Sigmoid colon (tissue), 4 donors: ENCODE measurements at regions not wholly inside any gene's neighbourhood (a gene's known extent, or its start where the extent isn't known, plus 50 kb on each side); places are given as distances from the start of the nearest gene placed in this dataset.

ENCODE experiments used
- CTCF ChIP-seq, 4 experiments: fragments of 450-650 bp in 3 of 4; fragments of 200-600 bp in 1 of 4; IDR thresholded peaks; one replicate each; pipeline ENCODE4 v1.5.1; 2016 to 2019; ENCODE audit warnings: antibody characterized with exemption in 4 of 4, mild to moderate bottlenecking in 3 of 4, moderate library complexity in 2 of 4
- EP300 ChIP-seq, 4 donors: sonication (generic); formaldehyde crosslinking; IDR thresholded peaks; one replicate each; pipeline ENCODE4 v1.6.1; 2017; ENCODE audit warnings: antibody characterized with exemption in 4 of 4
- POLR2A ChIP-seq, 2 donors: fragments of 450-650 bp; IDR thresholded peaks; one replicate each; pipeline ENCODE4 v1.6.1; 2016; ENCODE audit warnings: antibody characterized with exemption in 2 of 2, mild to moderate bottlenecking in 2 of 2, moderate library complexity in 2 of 2
- POLR2AphosphoS5 ChIP-seq, 4 donors: sonication (generic); formaldehyde crosslinking; IDR thresholded peaks; one replicate each; pipeline ENCODE4 v1.6.1; 2017; ENCODE audit warnings: antibody characterized with exemption in 4 of 4

- TF ChIP-seq POLR2A (IDR thresholded peaks at IDR 0.05) (no peak), CTCF (IDR thresholded peaks at IDR 0.05) (no peak), POLR2AphosphoS5 (IDR thresholded peaks at IDR 0.05) (no peak), EP300 (IDR thresholded peaks at IDR 0.05) (no peak)
Observed at GRCh38 chr16:80913397-80913796, 93.3 kb downstream of the CMC2 start.
